ENCODE measurements at regions not wholly inside any gene's neighbourhood (a gene's known extent, or its start where the extent isn't known, plus 50 kb on each side); places are given as distances from the start of the nearest gene placed in this dataset.
"Not testable (repeated sequence)": the region's sequence is repeated elsewhere in the genome, so short reads cannot be mapped to it uniquely, and the experiment has no call there.

- H3K27ac Mint-ChIP-seq, result no peak overlapping the region
- H3K4me3 Mint-ChIP-seq, result no peak overlapping the region
- H3K9me3 Mint-ChIP-seq, result peaks cover 0 to 16% (median 3%) of the 10 kb centered on the region in 3 donors
- no peaks in the 10 kb centered on the region for H3K27me3 Mint-ChIP-seq
- H3K27ac ChIP-seq (ENCODE audit: low read length), result no peak overlapping the region
- CTCF ChIA-PET, result no interaction called here
- H3K27me3 ChIP-seq (replicated peaks in 1 of 2; ENCODE audit: control insufficient read depth in 2 of 2, extremely low read depth in 1 of 2, insufficient read depth in 2 of 2, low read length in 1 of 2), result no peaks in the 10 kb centered on the region
- H3K4me3 ChIP-seq (ENCODE audit: control insufficient read depth in 1 of 2, extremely low read depth in 1 of 2, low read length in 1 of 2), result no peak overlapping the region
- no peaks in the 10 kb centered on the region for H3K9me3 ChIP-seq
- DNase-seq, result no peak
- H3K36me3 ChIP-seq (ENCODE audit: control insufficient read depth in 2 of 2, extremely low read depth in 1 of 2, insufficient read depth in 1 of 2, low read length in 1 of 2), result no peaks in the 10 kb centered on the region
- POLR2A ChIA-PET, result no interaction called here
- H3K36me3 Mint-ChIP-seq, result no peaks in the 10 kb centered on the region
- no peak for ATAC-seq (replicated peaks in 1 of 4)
- no peaks in the 10 kb centered on the region for H3K4me1 ChIP-seq (ENCODE audit: control insufficient read depth in 1 of 2, extremely low read depth in 1 of 2, insufficient read depth in 2 of 2, low read length in 2 of 2)
- no peaks in the 10 kb centered on the region for H3K4me1 Mint-ChIP-seq
Measured at GRCh38 chr16:52298769-52299168, 248.2 kb downstream of the TOX3 start.

GRCh38 chr16:52296706-52297315, 250.1 kb downstream of the TOX3 start:
- peaks cover 0 to 15% (median 0%) of the 10 kb centered on the region in 3 donors for H3K9me3 Mint-ChIP-seq
- H3K4me1 ChIP-seq (ENCODE audit: control insufficient read depth in 1 of 2, extremely low read depth in 1 of 2, insufficient read depth in 2 of 2, low read length in 2 of 2); DNase-seq; H3K27ac ChIP-seq (ENCODE audit: low read length); ATAC-seq (replicated peaks in 1 of 4); CTCF ChIA-PET; H3K4me3 ChIP-seq (ENCODE audit: control insufficient read depth in 1 of 2, extremely low read depth in 1 of 2, low read length in 1 of 2); H3K4me1 Mint-ChIP-seq; H3K27me3 Mint-ChIP-seq; H3K9me3 ChIP-seq; H3K4me3 Mint-ChIP-seq; H3K36me3 ChIP-seq (ENCODE audit: control insufficient read depth in 2 of 2, extremely low read depth in 1 of 2, insufficient read depth in 1 of 2, low read length in 1 of 2); H3K36me3 Mint-ChIP-seq; POLR2A ChIA-PET; H3K27ac Mint-ChIP-seq; H3K27me3 ChIP-seq (replicated peaks in 1 of 2; ENCODE audit: control insufficient read depth in 2 of 2, extremely low read depth in 1 of 2, insufficient read depth in 2 of 2, low read length in 1 of 2): not testable (repeated sequence)
- no CpG with 5 or more reads among the region's 4 CpGs for WGBS (ENCODE audit: insufficient coverage)

DNA sequence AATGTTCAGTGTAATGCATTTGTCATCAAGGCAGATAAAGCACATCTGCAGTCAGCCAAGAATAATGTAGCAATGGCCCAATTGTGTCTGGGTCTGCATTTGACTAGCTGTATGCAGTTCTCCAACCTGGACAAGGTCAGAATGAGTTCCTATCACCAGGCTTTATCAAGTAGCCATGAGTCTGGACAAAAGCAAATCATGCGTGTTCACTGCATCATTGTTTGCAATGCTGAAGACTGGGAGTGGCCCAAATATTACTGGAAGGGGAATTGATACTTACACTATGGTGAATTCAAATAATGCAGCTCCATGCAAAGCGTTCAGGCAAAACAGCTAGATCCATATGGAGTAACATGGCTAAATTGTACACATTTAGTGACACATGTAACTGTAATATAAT, 250.9 kb downstream of the TOX3 start:
- H3K27me3 Mint-ChIP-seq, result no peaks in the 10 kb centered on the region
- H3K36me3 Mint-ChIP-seq, result no peaks in the 10 kb centered on the region
- no peak overlapping the region for H3K27ac Mint-ChIP-seq
- no peaks in the 10 kb centered on the region for H3K4me1 Mint-ChIP-seq
- H3K9me3 Mint-ChIP-seq, result peaks cover 0 to 15% (median 0%) of the 10 kb centered on the region in 3 donors
- no peak for ATAC-seq (replicated peaks in 1 of 4)
- WGBS (ENCODE audit: insufficient coverage), result 100% methylated on average over 1 of the region's 2 CpGs
- Histone ChIP-seq H3K9me3 (no peaks in the 10 kb centered on the region), H3K27ac (ENCODE audit: low read length) (no peak overlapping the region), H3K27me3 (replicated peaks in 1 of 2; ENCODE audit: control insufficient read depth in 2 of 2, extremely low read depth in 1 of 2, insufficient read depth in 2 of 2, low read length in 1 of 2) (no peaks in the 10 kb centered on the region), H3K36me3 (ENCODE audit: control insufficient read depth in 2 of 2, extremely low read depth in 1 of 2, insufficient read depth in 1 of 2, low read length in 1 of 2) (no peaks in the 10 kb centered on the region), H3K4me1 (ENCODE audit: control insufficient read depth in 1 of 2, extremely low read depth in 1 of 2, insufficient read depth in 2 of 2, low read length in 2 of 2) (no peaks in the 10 kb centered on the region), H3K4me3 (ENCODE audit: control insufficient read depth in 1 of 2, extremely low read depth in 1 of 2, low read length in 1 of 2) (no peak overlapping the region)
- ChIA-PET CTCF (no interaction called here), POLR2A (no interaction called here)
- no peak for DNase-seq
- H3K4me3 Mint-ChIP-seq, result no peak overlapping the region

- WGBS (ENCODE audit: insufficient coverage), result no CpG with 5 or more reads among the region's 3 CpGs
- ChIA-PET CTCF (no interaction called here), POLR2A (interaction anchor here in 1 of 2 donors (0.8 kb wide), 1 partner anchor 17 kb away, joined by 10 read pairs; no protein-coding TSS in a partner anchor)
Measured at GRCh38 chr16:52294660-52295059, 252.3 kb downstream of the TOX3 start.

GRCh38 chr16:52293204-52293603, 253.7 kb downstream of the TOX3 start:
- no peaks in the 10 kb centered on the region for H3K36me3 Mint-ChIP-seq
- Histone ChIP-seq H3K36me3 (ENCODE audit: control insufficient read depth in 2 of 2, extremely low read depth in 1 of 2, insufficient read depth in 1 of 2, low read length in 1 of 2) (no peaks in the 10 kb centered on the region), H3K27ac (ENCODE audit: low read length) (no peak overlapping the region), H3K4me3 (ENCODE audit: control insufficient read depth in 1 of 2, extremely low read depth in 1 of 2, low read length in 1 of 2) (no peak overlapping the region), H3K9me3 (no peaks in the 10 kb centered on the region), H3K27me3 (replicated peaks in 1 of 2; ENCODE audit: control insufficient read depth in 2 of 2, extremely low read depth in 1 of 2, insufficient read depth in 2 of 2, low read length in 1 of 2) (no peaks in the 10 kb centered on the region), H3K4me1 (ENCODE audit: control insufficient read depth in 1 of 2, extremely low read depth in 1 of 2, insufficient read depth in 2 of 2, low read length in 2 of 2) (no peaks in the 10 kb centered on the region)
- DNase-seq (no peak), ATAC-seq (replicated peaks in 1 of 4) (no peak)
- H3K4me3 Mint-ChIP-seq, result no peak overlapping the region
- no peak overlapping the region for H3K27ac Mint-ChIP-seq
- WGBS (ENCODE audit: insufficient coverage), result 67% methylated on average over 1 of the region's 2 CpGs
- ChIA-PET CTCF (no interaction called here), POLR2A (no interaction called here)
- H3K9me3 Mint-ChIP-seq, result peaks cover 3 to 19% (median 4%) of the 10 kb centered on the region in 3 donors
- H3K27me3 Mint-ChIP-seq, result no peaks in the 10 kb centered on the region
- H3K4me1 Mint-ChIP-seq, result no peaks in the 10 kb centered on the region

More at GRCh38 chr16:52294660-52295059, 252.3 kb downstream of the TOX3 start:
- DNase-seq (no peak), ATAC-seq (replicated peaks in 1 of 4) (no peak)
- no peaks in the 10 kb centered on the region for H3K27me3 ChIP-seq (replicated peaks in 1 of 2; ENCODE audit: control insufficient read depth in 2 of 2, extremely low read depth in 1 of 2, insufficient read depth in 2 of 2, low read length in 1 of 2)
- Mint-ChIP-seq H3K4me3 (no peak overlapping the region), H3K36me3 (no peaks in the 10 kb centered on the region), H3K9me3 (peaks cover under 1 to 17% (median 2%) of the 10 kb centered on the region in 3 donors), H3K27me3 (no peaks in the 10 kb centered on the region), H3K4me1 (no peaks in the 10 kb centered on the region), H3K27ac (no peak overlapping the region)
- no peaks in the 10 kb centered on the region for H3K9me3 ChIP-seq
- no peaks in the 10 kb centered on the region for H3K36me3 ChIP-seq (ENCODE audit: control insufficient read depth in 2 of 2, extremely low read depth in 1 of 2, insufficient read depth in 1 of 2, low read length in 1 of 2)
- H3K4me1 ChIP-seq (ENCODE audit: control insufficient read depth in 1 of 2, extremely low read depth in 1 of 2, insufficient read depth in 2 of 2, low read length in 2 of 2), result no peaks in the 10 kb centered on the region
- H3K27ac ChIP-seq (ENCODE audit: low read length), result no peak overlapping the region
- no peak overlapping the region for H3K4me3 ChIP-seq (ENCODE audit: control insufficient read depth in 1 of 2, extremely low read depth in 1 of 2, low read length in 1 of 2)

GRCh38 chr16:52283584-52284375, 263.2 kb downstream of the TOX3 start:
- H3K27ac ChIP-seq (ENCODE audit: low read length), result no peak overlapping the region
- no peaks in the 10 kb centered on the region for H3K9me3 ChIP-seq
- WGBS (ENCODE audit: insufficient coverage), result 83% methylated on average over 1 of the region's 4 CpGs
- no peaks in the 10 kb centered on the region for H3K27me3 Mint-ChIP-seq
- peaks cover 3 to 15% (median 8%) of the 10 kb centered on the region in 3 donors for H3K9me3 Mint-ChIP-seq
- H3K36me3 Mint-ChIP-seq, result no peaks in the 10 kb centered on the region
- no peak overlapping the region for H3K4me3 ChIP-seq (ENCODE audit: control insufficient read depth in 1 of 2, extremely low read depth in 1 of 2, low read length in 1 of 2)
- H3K36me3 ChIP-seq (ENCODE audit: control insufficient read depth in 2 of 2, extremely low read depth in 1 of 2, insufficient read depth in 1 of 2, low read length in 1 of 2), result no peaks in the 10 kb centered on the region
- ChIA-PET CTCF (no interaction called here), POLR2A (no interaction called here)
- H3K4me1 ChIP-seq (ENCODE audit: control insufficient read depth in 1 of 2, extremely low read depth in 1 of 2, insufficient read depth in 2 of 2, low read length in 2 of 2), result no peaks in the 10 kb centered on the region
- H3K27me3 ChIP-seq (replicated peaks in 1 of 2; ENCODE audit: control insufficient read depth in 2 of 2, extremely low read depth in 1 of 2, insufficient read depth in 2 of 2, low read length in 1 of 2), result no peaks in the 10 kb centered on the region
- H3K4me3 Mint-ChIP-seq, result no peak overlapping the region
- no peaks in the 10 kb centered on the region for H3K4me1 Mint-ChIP-seq
- ATAC-seq (replicated peaks in 1 of 4) (no peak), DNase-seq (no peak)
- H3K27ac Mint-ChIP-seq, result no peak overlapping the region
